Karpas-422 (cell line): ENCODE measurements at regions not wholly inside any gene's neighbourhood (a gene's known extent, or its start where the extent isn't known, plus 50 kb on each side); places are given as distances from the start of the nearest gene placed in this dataset.

Experiments used
- DNase-seq: peaks from one replicate; pipeline ENCODE4 v3.0.0-alpha.2; 2015
- H2AFZ ChIP-seq: fragments of 200-600 bp; sonication (generic); 2 replicates; pipeline ENCODE4 v1.6.1; 2014; ENCODE audit warnings: antibody characterized with exemption, low read length, mixed read lengths
- H3K27ac ChIP-seq: fragments of 200-600 bp; sonication (generic); 2 replicates; pipeline ENCODE4 v1.5.1; 2014; ENCODE audit warnings: mild to moderate bottlenecking, low read length, moderate library complexity
- H3K27me3 ChIP-seq: fragments of 200-600 bp; sonication (generic); 2 replicates; pipeline ENCODE4 v1.6.1; 2014; ENCODE audit warnings: low read length, mixed read lengths
- H3K36me3 ChIP-seq: fragments of 200-600 bp; sonication (generic); 2 replicates; pipeline ENCODE4 v1.6.1; 2014; ENCODE audit warnings: low read length, mixed read lengths; ENCODE audit not compliant: insufficient read depth
- H3K4me1 ChIP-seq: fragments of 200-600 bp; sonication (generic); 2 replicates; pipeline ENCODE4 v1.6.1; 2014; ENCODE audit warnings: mild to moderate bottlenecking, low read length, mixed read lengths
- H3K4me2 ChIP-seq: fragments of 200-600 bp; sonication (generic); 2 replicates; pipeline ENCODE4 v1.6.1; 2014; ENCODE audit warnings: low read length, low read depth, mild to moderate bottlenecking; ENCODE audit not compliant: poor library complexity, severe bottlenecking
- H3K4me3 ChIP-seq: fragments of 200-600 bp; sonication (generic); 2 replicates; pipeline ENCODE4 v1.5.1; 2014; ENCODE audit warnings: mild to moderate bottlenecking, antibody characterized with exemption, low read length, mixed read lengths
- H3K79me2 ChIP-seq: fragments of 200-600 bp; sonication (generic); 2 replicates; pipeline ENCODE4 v1.6.1; 2014; ENCODE audit warnings: mild to moderate bottlenecking, low read length, mixed read lengths
- H3K9ac ChIP-seq: fragments of 200-600 bp; sonication (generic); 2 replicates; pipeline ENCODE4 v1.6.0; 2014; ENCODE audit warnings: low read length
- H3K9me2 ChIP-seq: fragments of 200-600 bp; sonication (generic), shearing (Covaris generic); replicated peaks from 2 replicates; pipeline ENCODE4 v1.6.0; 2014; ENCODE audit warnings: mild to moderate bottlenecking, low read length, moderate library complexity; ENCODE audit not compliant: insufficient read depth
- H3K9me3 ChIP-seq: fragments of 300-700, 200-600 bp; sonication (generic); 2 replicates; pipeline ENCODE4 v1.6.1; 2014; ENCODE audit warnings: low read length, mixed read lengths
- H4K20me1 ChIP-seq: fragments of 200-600 bp; sonication (generic); 2 replicates; pipeline ENCODE4 v1.6.1; 2014; ENCODE audit warnings: mild to moderate bottlenecking, antibody characterized with exemption, low read length, low read depth; ENCODE audit not compliant: insufficient read depth

DNA sequence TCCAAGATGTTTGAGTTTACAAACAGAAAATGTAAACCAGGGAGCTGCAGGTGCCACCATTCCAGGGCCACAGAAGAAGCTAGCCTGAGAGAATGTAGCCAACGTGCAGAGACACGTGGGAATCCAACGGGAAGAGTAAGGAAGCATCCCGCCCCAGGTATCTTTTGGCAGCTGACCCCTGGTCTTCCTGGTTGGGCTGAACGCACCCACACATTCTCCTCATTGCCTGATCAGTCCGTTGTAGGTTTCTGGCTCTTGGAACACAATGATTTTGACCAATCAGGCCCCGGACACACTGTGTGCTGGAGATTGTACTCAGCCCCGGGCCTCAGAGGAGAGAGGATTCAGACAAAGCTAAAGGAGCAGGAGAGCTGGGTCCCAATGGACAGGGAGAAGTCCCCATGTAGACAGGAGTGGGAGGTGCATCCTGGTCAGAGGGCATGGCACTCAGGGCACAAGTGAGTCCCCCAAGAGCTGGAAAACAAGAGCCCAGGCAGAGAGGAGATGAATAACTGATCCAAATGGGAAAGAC, 102.3 kb downstream of the TPRA1 start:
- no peak overlapping the region for H3K4me2 ChIP-seq
- H3K4me3 ChIP-seq: no peak overlapping the region
- peaks cover 28% of the 10 kb centered on the region for H3K4me1 ChIP-seq
- H3K27me3 ChIP-seq: peaks cover 3% of the 10 kb centered on the region; the same call in 1 of the 2 replicates
- H3K9me3 ChIP-seq: no peaks in the 10 kb centered on the region; the same call in 1 of the 2 replicates
- no peaks in the 10 kb centered on the region; the same call in 1 of the 2 replicates for H4K20me1 ChIP-seq
- no peaks in the 10 kb centered on the region for H3K36me3 ChIP-seq
- no peak overlapping the region for H3K9ac ChIP-seq
- no peaks in the 10 kb centered on the region for H3K79me2 ChIP-seq
- DNase-seq: no peak
- no peak overlapping the region for H2AFZ ChIP-seq
- no peaks in the 10 kb centered on the region for H3K9me2 ChIP-seq
- H3K27ac ChIP-seq: no peak overlapping the region

DNA sequence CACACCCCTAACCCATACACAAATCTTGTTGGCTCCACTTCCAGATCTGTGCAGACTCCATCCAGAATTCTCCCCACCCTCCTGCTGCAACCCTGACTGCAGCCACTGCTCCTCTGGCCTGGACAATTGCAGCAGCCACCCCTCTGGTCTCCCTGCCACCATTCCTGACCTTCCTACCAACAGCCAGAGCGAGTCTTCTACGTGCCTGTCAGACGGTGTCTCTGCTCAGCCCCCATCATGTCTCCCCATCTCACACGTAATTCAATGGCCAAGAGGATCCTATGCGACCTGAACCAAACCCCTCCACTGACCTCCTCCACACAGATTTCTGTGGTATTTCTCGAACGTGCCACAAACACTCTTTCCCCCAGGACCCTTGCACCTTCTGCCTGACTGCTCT, 103.3 kb downstream of the TPRA1 start:
- no peak for DNase-seq
- Histone ChIP-seq H3K4me1 (peaks cover 25% of the 10 kb centered on the region), H3K27me3 (peaks cover 3% of the 10 kb centered on the region; the same call in 1 of the 2 replicates), H3K27ac (no peak overlapping the region), H3K9ac (no peak overlapping the region), H3K9me3 (no peaks in the 10 kb centered on the region), H3K4me2 (no peak overlapping the region), H3K9me2 (no peaks in the 10 kb centered on the region), H2AFZ (no peak overlapping the region), H3K36me3 (no peaks in the 10 kb centered on the region), H3K79me2 (no peaks in the 10 kb centered on the region), H3K4me3 (no peak overlapping the region), H4K20me1 (no peaks in the 10 kb centered on the region; the same call in 1 of the 2 replicates)

GRCh38 chr3:127486321-127486944, 104.1 kb downstream of the TPRA1 start:
- no peak for DNase-seq
- H3K9me2 ChIP-seq: no peaks in the 10 kb centered on the region

GRCh38 chr3:127485396-127486170, 105.0 kb downstream of the TPRA1 start:
- no peak overlapping the region for H3K9ac ChIP-seq
- H3K4me3 ChIP-seq: no peak overlapping the region
- peaks cover 9% of the 10 kb centered on the region for H3K4me1 ChIP-seq
- H4K20me1 ChIP-seq: no peaks in the 10 kb centered on the region; the same call in 1 of the 2 replicates
- H3K27ac ChIP-seq: no peak overlapping the region
- H3K36me3 ChIP-seq: no peaks in the 10 kb centered on the region
- H3K4me2 ChIP-seq: no peak overlapping the region
- H3K79me2 ChIP-seq: no peaks in the 10 kb centered on the region
- no peak for DNase-seq
- peaks cover 3% of the 10 kb centered on the region; the same call in 1 of the 2 replicates for H3K27me3 ChIP-seq
- no peak overlapping the region for H2AFZ ChIP-seq
- H3K9me2 ChIP-seq: no peaks in the 10 kb centered on the region
- H3K9me3 ChIP-seq: no peaks in the 10 kb centered on the region

More at GRCh38 chr3:127486321-127486944, 104.1 kb downstream of the TPRA1 start:
- Histone ChIP-seq H3K4me3 (no peak overlapping the region), H2AFZ (no peak overlapping the region), H4K20me1 (no peaks in the 10 kb centered on the region; the same call in 1 of the 2 replicates), H3K9ac (no peak overlapping the region), H3K4me2 (no peak overlapping the region), H3K79me2 (no peaks in the 10 kb centered on the region), H3K9me3 (no peaks in the 10 kb centered on the region), H3K27me3 (peaks cover 3% of the 10 kb centered on the region; the same call in 1 of the 2 replicates), H3K36me3 (no peaks in the 10 kb centered on the region), H3K27ac (no peak overlapping the region), H3K4me1 (peaks cover 18% of the 10 kb centered on the region)

DNA sequence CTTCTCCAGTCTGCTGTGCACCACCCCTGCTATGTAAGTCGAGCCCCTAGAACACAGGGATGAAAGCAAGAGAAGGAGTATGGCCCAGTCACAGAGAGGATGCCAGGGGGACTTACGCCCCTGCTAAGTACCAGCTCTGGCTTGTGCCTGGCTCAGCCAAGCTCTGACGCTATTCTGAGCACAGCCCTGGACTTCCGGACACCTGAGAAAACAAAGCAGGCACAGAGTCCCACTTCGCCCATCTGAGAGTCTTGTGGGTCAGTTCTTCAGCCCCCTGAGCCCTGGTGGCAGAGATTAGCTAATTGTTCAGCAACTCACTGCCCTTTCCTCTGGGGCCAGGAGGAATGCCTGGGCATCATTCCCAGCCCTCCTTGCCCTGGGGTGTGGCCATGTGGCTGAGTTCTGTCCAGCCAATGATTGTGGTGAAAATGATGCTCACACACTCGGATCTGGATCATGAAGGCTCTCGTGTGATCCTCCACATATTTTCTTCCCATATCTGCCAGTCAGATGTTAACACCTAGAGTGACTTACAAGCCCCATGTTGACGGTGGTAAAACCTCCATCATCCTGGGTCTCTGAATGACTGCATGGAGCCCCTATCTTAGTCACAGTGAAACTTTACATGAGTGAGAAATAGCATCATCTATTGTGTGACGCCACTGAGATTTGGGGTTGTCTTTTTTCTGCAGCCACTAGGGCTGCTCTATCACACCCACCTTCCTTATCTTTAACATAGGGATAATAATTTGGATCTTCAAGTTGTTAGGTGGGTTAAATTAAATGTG, 105.7 kb downstream of the TPRA1 start:
- Histone ChIP-seq H3K27me3 (peaks cover 3% of the 10 kb centered on the region; the same call in 1 of the 2 replicates), H3K79me2 (no peaks in the 10 kb centered on the region), H3K4me3 (no peak overlapping the region), H3K9me2 (no peaks in the 10 kb centered on the region), H3K27ac (no peak overlapping the region), H3K36me3 (no peaks in the 10 kb centered on the region), H3K4me2 (no peak overlapping the region), H2AFZ (no peak overlapping the region), H3K9ac (no peak overlapping the region), H3K9me3 (no peaks in the 10 kb centered on the region), H3K4me1 (peaks cover 1% of the 10 kb centered on the region), H4K20me1 (no peaks in the 10 kb centered on the region)
- DNase-seq: no peak

GRCh38 chr3:127483902-127484591, 106.5 kb downstream of the TPRA1 start:
- H3K36me3 ChIP-seq: no peaks in the 10 kb centered on the region
- H3K9ac ChIP-seq: no peak overlapping the region
- DNase-seq: no peak
- H3K9me3 ChIP-seq: no peaks in the 10 kb centered on the region
- H3K27ac ChIP-seq: no peak overlapping the region
- no peak overlapping the region for H3K4me2 ChIP-seq
- H2AFZ ChIP-seq: no peak overlapping the region
- H3K27me3 ChIP-seq: peaks cover 3% of the 10 kb centered on the region; the same call in 1 of the 2 replicates
- H3K9me2 ChIP-seq: no peaks in the 10 kb centered on the region
- no peaks in the 10 kb centered on the region for H4K20me1 ChIP-seq
- H3K4me1 ChIP-seq: no peaks in the 10 kb centered on the region
- H3K79me2 ChIP-seq: no peaks in the 10 kb centered on the region
- H3K4me3 ChIP-seq: no peak overlapping the region

- no peak overlapping the region for H3K27ac ChIP-seq
- H3K4me1 ChIP-seq: no peaks in the 10 kb centered on the region
- H3K4me2 ChIP-seq: no peak overlapping the region
- no peaks in the 10 kb centered on the region for H3K9me2 ChIP-seq
- H3K27me3 ChIP-seq: no peaks in the 10 kb centered on the region
- H2AFZ ChIP-seq: no peak overlapping the region
- no peak for DNase-seq
- H3K36me3 ChIP-seq: no peaks in the 10 kb centered on the region
- H4K20me1 ChIP-seq: no peaks in the 10 kb centered on the region
- no peaks in the 10 kb centered on the region for H3K79me2 ChIP-seq
- H3K9me3 ChIP-seq: no peaks in the 10 kb centered on the region
- no peak overlapping the region for H3K9ac ChIP-seq
- no peak overlapping the region for H3K4me3 ChIP-seq
Measured at GRCh38 chr3:127483005-127483641, 107.4 kb downstream of the TPRA1 start.
